ENCODE measurements at regions not wholly inside any gene's neighbourhood (a gene's known extent, or its start where the extent isn't known, plus 50 kb on each side); places are given as distances from the start of the nearest gene placed in this dataset.
A peak's percentile ranks its signal among the peaks of the same experiment; 100 is the strongest.

DNA sequence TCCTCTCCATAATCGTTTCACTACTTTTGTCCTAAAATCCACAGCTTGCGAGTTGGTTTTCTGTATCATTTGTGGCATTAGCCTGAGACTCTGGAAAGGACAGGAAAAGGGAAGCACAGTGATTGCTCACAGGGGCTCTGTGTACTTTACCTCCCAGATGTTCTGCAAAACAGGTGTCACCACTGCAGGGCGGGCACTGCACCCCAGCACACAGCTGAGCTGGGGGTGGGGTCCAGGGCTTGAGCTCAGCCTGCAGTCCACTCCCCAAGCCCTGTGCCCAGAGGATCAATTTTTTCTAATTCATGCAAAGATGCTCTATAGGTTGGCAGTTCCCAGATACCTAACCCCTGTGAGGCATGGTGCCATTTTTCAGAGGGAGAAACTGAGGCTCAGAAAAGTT is 119.4 kb upstream of the GLI2 start:
- no peak for DNase-seq

DNA sequence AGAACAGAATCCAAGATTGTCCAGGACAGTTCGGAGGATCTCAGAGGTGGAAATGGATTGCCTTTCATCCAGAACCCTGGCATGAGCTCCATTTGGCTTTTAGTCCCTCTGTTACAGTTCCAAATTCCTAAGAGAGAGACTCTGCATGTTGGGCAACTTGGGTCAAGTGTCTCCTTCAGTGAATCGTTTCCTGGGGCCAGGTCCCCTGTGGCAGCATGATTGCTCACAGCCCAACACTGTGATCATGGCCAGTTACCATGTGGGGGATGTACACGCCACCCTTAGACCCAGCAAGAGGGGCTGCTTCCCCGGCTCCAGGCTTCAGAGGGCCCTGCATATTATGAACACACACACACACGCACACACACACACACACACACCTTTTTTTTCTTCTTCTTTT is 118.6 kb upstream of the GLI2 start:
- no peak for DNase-seq

DNA sequence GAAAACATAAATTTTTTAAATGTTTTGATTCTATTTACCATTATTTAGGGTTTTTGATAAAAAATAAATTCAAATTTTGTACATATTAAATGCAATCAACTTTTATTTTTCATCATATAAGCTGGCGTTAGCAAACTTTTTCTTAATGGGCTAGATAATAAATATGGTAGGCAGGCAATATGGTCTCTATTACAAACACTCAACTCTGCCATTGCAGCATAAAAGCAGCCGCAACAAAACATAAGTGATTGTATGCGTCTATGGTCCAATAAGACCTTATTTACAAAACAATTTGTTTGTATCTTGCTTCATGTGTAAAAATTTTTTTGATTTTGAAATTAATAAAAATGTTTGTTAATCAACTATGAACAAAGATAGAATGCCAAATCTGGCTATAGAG is 116.8 kb upstream of the GLI2 start:
- DNase-seq, result no peak

DNA sequence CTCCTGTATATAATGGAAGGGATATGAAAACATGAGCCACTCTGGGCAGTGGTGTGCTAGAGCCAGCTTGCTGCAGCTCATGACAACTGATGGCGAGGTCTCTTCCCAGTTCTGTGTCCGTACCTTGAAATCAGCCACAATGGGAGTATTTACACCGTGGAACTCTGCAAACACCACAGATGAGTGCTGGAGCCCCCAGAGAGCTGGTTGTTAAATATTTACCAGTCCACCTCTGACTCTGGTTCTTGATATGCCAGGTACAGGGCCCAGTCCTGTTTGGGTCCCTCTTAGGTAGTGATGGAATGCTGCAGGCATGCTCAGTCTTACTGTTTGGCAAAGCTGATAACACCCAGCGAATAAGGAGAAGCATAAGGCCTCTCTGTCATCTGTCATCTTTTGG is 116.1 kb upstream of the GLI2 start:
- DNase-seq, result no peak

DNA sequence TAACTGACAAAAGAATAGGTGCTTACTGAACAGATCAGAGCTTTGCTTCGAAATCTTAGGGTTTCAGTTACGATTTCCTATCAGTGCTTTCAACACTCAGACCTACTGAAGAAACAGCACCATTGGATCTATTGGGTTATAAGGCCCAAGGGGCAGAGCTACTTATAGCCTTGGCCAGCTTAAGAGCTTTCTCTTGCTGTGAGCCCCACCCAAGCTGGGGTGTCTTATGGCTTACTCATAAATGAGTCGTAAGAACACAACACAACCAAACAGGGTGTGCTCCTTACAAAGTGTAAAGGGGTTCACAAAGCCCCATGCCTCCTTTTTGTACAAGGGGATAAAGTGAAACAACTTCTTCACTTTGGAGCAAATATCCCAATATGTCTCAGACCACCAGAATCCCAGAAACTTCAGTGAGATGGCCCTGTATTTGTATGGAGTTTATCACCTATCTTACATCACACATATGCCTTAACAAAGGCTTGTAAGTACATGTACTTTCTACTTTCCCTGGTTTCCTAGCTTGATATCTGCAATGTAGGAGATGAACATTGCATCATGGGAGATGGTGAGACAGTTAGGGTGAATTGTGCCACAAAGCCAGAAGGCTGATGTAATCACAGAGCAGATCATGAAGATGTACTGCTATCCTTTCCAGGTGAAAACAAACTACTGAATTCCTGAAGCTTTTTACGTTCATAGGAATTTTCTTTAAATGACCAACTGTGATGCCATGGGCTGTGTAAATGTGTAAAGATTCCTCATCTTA is 115.5 kb upstream of the GLI2 start:
- DNase-seq, result no peak

DNA sequence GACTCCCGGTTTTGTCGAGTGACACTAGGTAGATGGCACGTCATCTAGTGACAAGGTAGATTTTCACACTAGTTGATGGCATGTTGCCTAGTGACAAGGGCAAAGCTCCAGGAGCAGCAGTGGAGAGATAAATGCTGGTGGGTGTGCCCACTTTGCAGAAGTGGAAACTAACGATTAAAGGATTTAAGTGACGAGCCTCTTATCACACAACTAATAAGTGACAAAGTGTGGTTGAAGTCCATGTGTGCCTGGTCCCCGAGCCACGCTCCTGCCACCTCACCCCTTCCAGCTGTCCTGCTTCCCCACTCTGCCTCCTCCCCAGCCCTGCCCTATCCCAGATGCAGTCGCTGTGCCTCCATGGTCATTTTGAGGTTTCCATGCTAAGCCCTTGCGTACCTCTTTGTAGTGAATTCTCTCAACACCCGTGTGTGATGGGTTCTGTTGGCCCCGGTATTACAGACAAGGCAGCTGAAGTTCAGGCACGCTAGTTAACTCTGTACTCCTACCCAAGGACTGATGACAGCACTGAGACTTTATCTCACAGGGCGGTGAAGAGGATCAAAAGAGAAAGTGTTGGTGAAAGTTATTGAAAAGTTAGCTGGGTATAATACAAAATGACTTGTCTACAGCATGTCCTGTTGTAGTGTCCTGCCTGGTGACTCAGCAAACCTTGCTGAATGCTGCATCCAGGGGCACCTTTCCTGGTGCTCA is 113.4 kb upstream of the GLI2 start:
- DNase-seq, result no peak

DNA sequence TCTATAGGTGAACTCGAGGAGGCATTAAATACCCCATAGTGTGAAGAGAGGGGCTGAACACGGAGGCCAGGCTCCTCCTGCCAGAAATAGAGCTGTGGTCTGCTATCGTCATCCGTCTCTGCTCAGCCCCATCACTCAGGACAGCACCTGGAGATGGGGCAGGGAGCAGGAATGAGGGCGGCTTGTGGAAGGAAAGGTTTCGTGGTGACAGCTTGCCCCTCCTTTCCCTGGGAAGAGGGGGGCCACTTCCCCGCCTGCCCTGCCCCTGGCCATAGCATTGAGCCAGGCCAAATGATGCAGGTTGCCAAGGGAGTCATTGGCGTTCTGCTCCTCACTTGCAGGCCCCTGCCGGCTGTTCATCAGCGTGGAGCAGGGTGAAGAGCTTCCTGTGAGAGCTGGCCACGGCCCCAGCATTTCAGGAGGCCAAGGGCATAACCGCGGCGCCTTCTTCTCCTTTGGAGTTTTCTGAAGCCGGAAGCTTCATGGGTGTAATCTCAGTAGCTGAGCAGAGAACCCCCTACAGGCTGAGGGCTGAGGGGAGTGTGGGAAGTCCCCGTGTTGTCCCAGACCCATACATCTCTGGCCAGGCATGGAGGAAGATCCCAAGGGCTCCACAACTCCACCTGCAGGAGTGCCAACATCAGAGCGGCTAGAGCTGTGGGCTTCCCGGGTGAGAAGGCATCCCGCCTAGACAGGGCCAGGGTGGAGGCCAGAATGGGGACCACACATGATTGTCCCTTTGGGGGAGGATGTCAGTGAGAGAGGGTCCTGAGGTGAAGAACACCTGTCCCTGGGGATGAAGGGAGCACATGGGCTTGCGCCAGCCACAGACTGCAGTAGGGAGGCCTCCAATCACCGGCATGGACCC is 112.5 kb upstream of the GLI2 start:
- no peak for DNase-seq

DNA sequence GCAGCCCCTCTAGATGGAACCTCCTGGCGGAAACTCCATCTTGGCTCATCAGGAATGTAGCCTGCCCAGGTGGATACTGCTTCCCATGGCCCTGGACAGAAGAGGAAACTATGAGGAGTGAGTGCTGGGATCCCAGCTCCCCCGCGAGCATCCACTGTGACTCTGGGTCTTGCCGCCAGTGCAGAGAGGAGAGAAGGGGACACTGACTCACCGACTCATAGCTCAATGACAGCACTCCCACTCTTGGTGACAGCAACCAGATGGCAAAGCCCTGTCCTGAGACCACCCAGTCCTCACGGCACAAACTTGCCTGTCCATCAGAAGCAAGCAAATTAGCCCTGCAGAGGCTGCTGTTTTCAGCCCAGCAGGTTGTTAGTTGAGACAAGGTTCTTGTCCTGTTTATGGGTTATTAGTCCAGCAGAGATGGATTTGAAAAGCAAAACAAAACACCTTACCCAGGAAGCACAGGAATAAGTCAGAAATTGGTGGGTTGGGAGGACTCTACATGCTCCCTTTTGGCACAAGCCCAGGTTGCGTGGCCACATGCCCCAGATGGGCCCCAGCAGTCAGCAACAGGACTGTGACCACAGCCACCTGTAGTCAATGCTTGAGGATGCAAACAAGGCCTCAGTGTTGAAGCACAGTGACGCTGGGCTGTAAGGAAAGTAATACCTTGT is 111.5 kb upstream of the GLI2 start:
- no peak for DNase-seq

DNA sequence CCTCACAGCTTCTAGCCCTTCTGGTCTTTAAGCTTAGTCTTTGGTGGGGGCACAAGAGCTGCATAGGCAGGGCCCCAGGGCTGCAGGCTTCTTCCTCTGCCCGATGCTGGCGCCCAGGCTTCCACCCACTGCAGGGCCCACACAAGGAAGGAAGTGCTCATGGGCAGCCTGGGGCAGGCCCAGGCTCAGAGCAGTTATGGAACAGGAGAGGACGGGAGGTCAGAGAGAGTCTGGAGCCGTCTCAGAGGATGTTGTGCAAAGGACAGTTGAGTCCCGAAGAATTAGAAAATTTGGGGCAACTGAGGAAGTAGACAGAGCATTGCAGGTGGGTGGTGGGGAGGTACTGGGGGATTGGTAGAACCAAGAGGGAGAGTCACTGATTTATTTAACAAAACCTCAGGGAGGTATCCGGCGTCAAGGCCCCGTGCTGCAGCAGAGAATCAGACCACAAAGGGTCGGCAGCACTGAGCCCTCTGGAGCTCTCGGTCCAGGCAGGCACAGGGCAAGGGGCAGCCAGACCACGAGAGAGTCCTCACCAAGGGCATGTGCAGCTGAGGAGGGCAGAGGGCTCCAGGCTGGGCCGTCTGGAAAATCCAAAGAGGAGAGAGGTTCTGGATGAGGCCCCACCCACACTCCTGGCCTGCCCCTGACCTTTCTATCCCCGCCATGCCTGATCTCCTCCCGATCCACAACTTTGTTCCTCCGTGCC is 110.8 kb upstream of the GLI2 start:
- DNase-seq, result no peak

DNA sequence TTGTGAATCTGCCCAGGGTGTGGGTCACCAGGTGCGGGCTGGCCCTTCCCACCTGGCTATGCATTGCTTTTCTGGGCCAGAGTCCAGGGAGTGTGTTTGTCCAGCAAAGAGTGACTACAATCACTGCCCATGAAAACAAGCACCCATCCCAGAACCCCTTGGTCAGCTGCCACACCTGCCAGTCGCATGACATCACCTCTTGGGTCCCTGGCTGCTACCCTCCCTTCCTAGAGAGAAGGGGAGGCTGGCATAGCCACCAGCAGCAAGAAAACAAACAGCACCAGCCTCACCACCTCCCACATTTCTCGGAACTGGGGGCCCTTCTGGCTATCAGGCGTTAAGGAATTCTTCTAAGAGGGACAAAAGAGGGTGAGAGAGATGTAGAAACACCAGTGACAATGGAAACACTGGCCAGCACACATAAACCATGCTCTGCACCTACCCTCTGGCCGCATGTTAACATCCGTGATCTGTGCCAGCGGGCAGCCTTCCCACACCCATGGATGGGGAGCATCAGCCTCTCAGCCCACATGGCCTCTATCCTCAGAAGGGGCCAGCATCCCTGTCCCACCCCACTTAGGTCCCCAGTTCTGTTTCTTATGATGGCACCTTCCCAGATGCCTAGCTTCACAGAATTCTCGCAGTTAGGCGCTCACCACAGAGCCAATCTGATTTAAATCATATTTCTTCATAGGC is 109.7 kb upstream of the GLI2 start:
- DNase-seq, result no peak

DNA sequence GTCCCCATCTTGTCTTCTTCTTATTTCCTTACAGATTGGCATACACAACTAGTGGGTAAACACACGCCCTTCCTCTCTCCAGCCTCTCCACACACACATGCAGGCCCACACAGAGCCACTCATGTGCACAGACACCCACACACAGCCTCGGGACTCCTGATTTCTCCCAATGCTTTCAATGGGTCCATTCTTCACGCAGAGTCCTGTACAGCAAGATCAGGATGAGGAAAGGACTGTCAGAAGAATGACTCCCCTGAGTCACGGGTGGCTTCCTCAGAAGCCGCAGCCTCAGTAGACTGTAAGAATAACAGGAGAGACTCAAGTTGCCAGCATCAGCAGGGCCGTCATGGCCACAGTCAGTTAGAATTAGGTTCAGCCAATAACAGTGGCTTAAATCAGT is 109.1 kb upstream of the GLI2 start:
- DNase-seq, result no peak

DNA sequence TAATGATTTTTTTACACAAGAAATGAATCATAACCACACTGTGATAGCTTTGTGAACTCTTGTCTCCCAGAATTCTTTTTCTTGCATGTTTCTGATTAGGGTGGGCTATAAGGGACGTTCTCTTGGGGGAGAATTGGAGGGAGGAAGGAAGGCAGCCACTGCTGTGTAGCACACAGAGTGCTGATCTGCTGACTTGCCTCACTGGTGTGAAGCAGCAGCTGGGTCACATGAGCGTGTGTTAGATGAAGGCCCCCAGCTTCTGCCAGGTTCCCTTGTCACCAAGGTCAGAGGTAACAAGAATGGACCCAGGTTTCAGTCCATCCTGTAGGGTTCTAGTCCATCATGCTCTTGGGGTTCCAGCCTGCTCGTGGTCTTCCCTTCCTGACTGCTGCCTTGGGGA is 107.4 kb upstream of the GLI2 start:
- DNase-seq, result peak; percentile 18

DNA sequence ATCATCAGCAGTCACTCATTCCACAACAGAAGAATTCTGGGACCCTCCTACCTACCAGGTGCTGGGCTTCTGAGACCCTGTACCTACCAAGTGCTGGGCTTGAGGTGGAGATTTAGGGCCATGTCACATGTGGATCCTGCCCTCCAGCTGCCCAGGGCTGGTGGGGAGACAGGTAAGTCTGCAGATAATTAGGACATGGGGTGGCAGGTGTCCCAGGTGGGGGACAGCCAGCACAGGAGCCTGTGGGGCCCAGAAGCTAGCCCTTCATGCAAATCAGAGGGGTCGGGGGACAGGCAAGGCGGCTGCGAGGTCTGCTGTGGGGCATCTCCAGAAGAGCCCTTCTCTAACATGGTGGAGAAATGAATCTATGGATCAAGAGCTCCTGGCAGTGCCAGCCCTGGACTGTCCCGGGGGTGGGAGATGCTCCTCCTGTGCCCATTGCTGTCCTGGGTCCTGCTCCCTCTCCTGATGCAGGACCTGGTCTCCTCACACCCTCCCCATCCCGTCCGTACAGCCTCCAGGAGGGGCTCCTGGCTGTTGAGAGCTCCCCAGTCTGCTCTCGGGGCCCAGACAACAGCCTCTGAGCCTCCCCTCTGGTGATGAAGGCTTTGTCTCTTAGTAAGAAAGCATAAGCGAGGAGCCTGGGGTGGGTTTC is 106.3 kb upstream of the GLI2 start:
- peak; percentile 28 for DNase-seq

DNA sequence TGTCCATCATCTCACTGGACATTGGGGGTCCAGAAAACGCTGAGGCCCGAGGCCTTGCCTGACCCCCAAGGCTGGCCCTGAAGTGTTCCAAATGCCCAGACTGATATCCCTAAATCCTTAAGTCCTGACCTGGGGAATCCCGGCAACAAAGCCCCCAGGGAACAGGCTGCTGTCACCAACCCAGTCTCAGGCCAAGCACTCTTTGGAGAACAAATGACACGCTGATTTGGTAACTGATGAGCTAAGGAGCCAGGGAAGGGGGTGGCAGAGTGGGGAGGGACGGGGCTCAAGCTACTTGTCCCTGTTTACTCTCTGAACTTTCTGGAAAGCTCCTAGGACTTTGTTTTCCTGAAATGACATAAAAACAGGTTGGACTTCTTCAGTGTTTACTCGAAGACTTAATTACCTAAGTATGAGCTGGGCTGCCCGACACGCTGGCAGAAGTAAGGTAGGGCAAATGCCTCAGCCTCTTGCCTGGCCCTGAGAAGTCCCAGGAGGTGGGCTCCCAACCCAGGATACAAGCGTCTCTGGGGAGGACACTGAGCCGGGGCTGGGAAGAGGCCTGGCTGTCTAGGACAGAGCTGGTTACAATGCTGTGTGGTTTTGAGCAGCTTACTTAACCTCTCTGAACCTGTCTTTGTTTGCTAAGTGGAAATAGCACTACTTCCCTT is 105.5 kb upstream of the GLI2 start:
- DNase-seq, result peak; percentile 20

DNA sequence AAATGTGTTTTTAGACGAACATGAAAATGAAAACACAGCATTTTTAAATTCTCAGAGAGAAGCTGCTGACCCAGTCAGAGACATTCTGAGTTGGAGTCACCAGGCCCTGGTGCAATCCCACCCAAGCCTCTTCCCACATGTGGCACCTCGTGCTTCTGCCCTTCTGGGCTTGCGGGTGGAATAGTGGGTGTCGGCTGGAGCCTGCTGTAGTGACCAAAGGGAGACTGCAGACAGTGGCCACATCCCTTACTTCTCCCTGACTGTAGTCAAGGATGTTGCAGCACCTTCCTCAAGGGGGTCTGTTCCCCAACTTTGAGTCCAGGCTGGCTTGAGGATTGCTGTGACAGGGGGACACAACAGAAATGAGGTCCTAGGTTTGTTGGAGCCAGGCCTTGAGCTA is 104.4 kb upstream of the GLI2 start:
- no peak for DNase-seq

DNA sequence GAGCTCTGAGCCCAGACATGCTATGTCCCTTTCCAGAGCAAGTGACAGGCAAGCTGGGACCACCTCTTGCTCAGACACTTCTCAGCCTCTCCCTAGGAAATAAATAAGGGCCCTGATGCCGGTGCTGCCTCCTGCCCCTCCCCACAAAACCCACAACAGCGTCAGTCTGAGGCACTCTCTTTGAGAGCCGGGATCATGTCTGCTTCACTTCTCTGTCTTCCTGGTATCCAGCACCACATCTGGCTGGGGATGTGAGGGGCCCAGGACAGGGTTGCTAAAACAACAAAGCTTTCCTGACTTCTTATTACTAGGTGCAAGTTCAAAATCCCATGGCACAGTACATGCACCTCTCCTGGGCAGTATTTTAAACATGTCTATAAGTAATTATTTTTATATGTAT is 103.9 kb upstream of the GLI2 start:
- no peak for DNase-seq

DNA sequence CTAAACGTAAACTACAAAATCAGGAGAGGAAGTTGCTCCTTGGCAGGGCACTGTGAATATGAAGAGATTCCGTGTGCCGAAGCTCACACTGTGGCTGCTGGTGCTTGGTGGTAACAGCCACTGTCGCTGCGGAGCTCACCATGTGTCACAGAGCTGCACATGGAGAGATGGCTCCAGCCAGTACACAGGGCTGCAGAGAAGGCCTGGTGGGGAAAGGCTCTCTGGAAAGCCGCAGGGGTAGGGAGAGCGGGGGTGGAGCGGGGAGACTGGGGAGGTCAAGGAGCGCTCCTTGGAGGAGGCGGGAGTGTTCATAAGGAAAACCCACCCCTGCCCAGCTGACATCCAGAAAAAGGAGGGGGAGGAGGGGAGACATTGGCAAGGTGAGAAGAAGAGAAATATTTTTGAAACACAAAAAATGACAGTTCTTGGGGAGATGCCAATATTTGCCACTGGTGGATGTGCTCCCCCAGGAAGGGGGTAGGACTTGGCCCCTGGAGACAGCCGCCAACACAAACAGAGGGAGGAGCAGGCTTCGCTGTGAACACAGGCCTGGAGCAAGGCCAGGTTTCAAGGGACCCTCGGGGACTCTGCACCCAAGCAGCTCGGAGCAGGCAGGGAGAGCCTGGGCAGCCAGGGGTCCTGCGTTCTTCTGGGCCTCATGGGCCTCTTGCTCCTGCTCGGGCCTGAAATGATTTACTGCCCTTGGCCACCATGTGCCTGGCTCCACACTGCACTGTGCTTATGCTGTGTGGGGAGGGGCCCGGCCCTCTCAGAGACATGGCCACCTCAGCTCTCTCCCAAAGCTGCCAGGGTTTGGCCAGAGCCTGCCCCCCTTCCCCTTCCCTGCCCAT is 102.6 kb upstream of the GLI2 start:
- DNase-seq, result peak; percentile 34

DNA sequence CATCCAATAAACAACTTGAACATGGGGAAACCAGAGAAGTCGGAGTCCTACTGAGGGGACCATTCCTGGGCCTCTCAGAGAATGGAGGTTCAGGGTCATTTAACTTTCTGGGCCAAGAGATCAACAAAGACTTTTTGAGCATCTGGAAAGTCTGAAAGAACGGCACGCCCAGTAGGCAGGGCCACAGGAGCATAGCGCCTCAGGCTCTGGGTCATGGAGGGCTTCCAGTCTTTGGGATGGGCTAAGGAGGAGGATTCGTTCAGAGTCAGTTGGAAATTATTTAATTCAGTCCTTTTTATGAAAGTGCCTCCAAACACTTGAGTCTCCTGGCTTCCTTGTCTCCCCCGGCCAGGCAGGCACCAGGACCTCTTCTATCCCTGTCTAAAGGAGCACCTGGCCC is 101.1 kb upstream of the GLI2 start:
- no peak for DNase-seq

DNA sequence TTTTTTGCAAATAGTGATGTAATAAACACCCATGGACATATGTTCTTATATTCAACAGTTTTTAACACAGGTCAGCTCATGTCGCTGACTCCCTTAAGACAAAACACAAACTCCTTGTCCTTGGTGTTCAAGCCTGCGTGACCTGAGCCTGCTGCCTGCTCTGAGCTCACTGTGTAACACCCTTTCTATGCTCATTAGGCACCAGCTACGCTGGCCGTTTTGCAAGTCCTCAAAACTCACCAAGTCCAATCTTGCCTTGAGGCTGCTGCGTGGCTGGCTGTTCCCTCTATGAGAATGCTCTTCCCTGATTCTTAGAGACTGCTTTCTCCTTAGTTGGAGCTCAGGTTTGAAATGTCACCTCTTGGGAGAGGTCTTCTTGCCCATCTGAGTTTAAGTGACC is 100.5 kb upstream of the GLI2 start:
- DNase-seq, result no peak

DNA sequence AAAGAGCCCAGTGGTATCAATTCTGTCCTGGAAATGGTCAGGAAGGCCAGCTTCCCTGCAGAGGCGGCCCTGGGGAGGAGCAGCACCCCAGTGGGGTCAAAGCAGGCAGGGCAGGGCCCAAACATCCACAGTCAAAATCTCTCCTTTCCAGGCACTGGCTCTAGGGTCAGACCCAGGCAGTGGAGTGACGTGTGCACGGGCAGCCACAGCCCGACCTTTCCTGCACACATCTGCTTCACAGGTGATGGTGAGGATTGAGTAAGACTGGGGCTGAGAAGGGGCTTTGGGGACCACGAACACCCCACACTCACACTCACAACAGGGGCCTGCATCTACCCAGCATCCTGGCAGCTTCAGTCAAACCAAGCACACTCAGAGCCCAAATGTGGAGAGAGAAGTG is 97.8 kb upstream of the GLI2 start:
- DNase-seq, result no peak
